Heart right ventricle (tissue), 16 donors: ENCODE measurements at regions not wholly inside any gene's neighbourhood (a gene's known extent, or its start where the extent isn't known, plus 50 kb on each side); places are given as distances from the start of the nearest gene placed in this dataset.
A peak's percentile ranks its signal among the peaks of the same experiment; 100 is the strongest.

ENCODE experiments used
- ATAC-seq, 8 donors: fragments of 200-7000 bp; cut with Tn5 transposase; one replicate each; pipeline ENCODE4 v1.9.1; 2020; ENCODE audit warnings: mild to moderate bottlenecking in 8 of 8, moderate library complexity in 8 of 8, moderate number of reproducible peaks in 1 of 8
- DNase-seq, 2 donors: peaks; one replicate each; pipeline ENCODE4 v3.0.0-alpha.2; 2020
- H3K27ac ChIP-seq, 10 donors: fragments of 200-600 bp; sonication (generic) in 2 of 10; one replicate each; pipeline versions ENCODE4 v1.5.0 to v1.8.0; 2020 to 2022; ENCODE audit warnings: mild to moderate bottlenecking in 3 of 10
- H3K27me3 ChIP-seq, 7 donors: fragments of 200-600 bp; one replicate each; pipeline ENCODE4 v1.8.0; 2021 to 2022; ENCODE audit warnings: mild to moderate bottlenecking in 2 of 7
- H3K36me3 ChIP-seq, 9 donors: fragments of 200-600 bp; sonication (generic) in 1 of 9; one replicate each; pipeline versions ENCODE4 v1.5.0 to v1.8.0; 2020 to 2022; ENCODE audit warnings: mild to moderate bottlenecking in 2 of 9
- H3K4me1 ChIP-seq, 9 donors: fragments of 200-600 bp; sonication (generic) in 1 of 9; one replicate each; pipeline versions ENCODE4 v1.5.0 to v1.8.0; 2020 to 2022; ENCODE audit warnings: mild to moderate bottlenecking in 4 of 9
- H3K4me3 ChIP-seq, 10 donors: fragments of 200-600 bp; sonication (generic) in 2 of 10; one replicate each; pipeline versions ENCODE4 v1.5.0 to v1.8.0; 2020 to 2022; ENCODE audit warnings: mild to moderate bottlenecking in 7 of 10, moderate library complexity in 2 of 10
- H3K9me3 ChIP-seq, 11 donors: fragments of 200-600 bp in 10 of 11; sonication (generic) in 2 of 11; one replicate each; pipeline versions ENCODE4 v1.5.0 to v1.8.0; 2013 to 2022; ENCODE audit warnings: mild to moderate bottlenecking in 2 of 11, control low read depth in 1 of 11, moderate library complexity in 1 of 11
- WGBS, 2 donors: extraction: QIAGEN DNeasy Blood & Tissue Kit; methylation state at CpG; one replicate each; pipeline ENCODE4 v1.1.7; 2013; ENCODE audit warnings: inconsistent platforms in 1 of 2; 5-methylcytosine and 5-hydroxymethylcytosine counted together
- intact Hi-C, 10 donors: fragments of 100-400 bp; cut with DNase I; formaldehyde crosslinking; loops; one replicate each; pipeline versions ENCODE4 v1.11.1 to v1.14.2; 2022
- TF ChIP-seq, protein P1 (sequence below), 9 donors: fragments of 200-600 bp; sonication (generic) in 2 of 9; IDR thresholded peaks; one replicate each; pipeline versions ENCODE4 v1.5.0 to v1.8.0; 2021 to 2022; ENCODE audit warnings: antibody characterized with exemption in 9 of 9, mild to moderate bottlenecking in 5 of 9, moderate library complexity in 1 of 9
- donor health status: Arrhythmogenic right ventricular cardiomyopathy.
- donor health status: ischemic (EF 13 %, LVEDD 7.1; RV severe dilation, severe dysfunction).
- donor health status: healthy with polysubstance abuse.
- donor health status: DM: no; HTN: yes; CAD: no.
- donor health status: DM: no; HTN: no; CAD: no.
- donor health status: ischemic (EF 25% LVEDD 6.9; RV normal size, moderate dysfunction).
- donor health status: ischemic (EF 25% LVEDD 5.7; RV mildly dilated, moderate dysfunction).
- donor health status: healthy.
- donor health status: DM: yes; HTN: yes; CAD: no.
- donor health status: Ischemic cardiomyopathy.
- donor health status: ischemic (EF 35%, LVEDD 5.7; RV mildly dilated, moderate dysfunction).
- donor health status: nonischemic (EF 11% LVEDD 7.7; RV severe dilation, severe dysfunction).
- donor health status: DM: yes; HTN: yes; CAD: no.
- donor health status: PGD.
- donor health status: ischemic (EF 29% LVEDD 5.4; RV normal size, mild dysfunction).
- donor health status: nonischemic (EF 23%, LVEDD 6.1; RV moderate dilation, normal function).

DNA sequence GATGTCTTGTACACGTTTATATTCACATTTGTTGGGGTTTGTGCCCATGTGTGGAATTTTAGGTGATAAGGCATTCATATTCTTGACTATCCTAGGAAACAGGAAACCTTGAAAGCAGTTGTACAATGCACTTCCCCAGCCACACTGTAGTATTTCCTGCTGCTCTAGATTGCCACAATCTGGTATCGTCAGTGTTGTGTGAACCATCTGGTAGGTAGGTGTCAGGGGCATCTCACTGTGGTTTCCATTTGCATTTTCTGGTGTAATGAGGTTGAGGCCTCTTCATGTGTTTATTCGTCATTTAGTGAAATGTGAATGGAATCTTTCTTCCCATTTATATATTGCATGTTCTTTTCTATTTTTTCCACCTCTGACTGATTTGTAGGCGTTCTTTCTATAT lies 76.6 kb downstream of the SCGB2B2 start:
- H3K4me1 ChIP-seq: peaks cover 0 to 15% (median 4%) of the 10 kb centered on the region in 9 donors
- H3K9me3 ChIP-seq: peaks cover 0 to 33% (median 16%) of the 10 kb centered on the region in 11 donors
- TF ChIP-seq, protein P1, sequence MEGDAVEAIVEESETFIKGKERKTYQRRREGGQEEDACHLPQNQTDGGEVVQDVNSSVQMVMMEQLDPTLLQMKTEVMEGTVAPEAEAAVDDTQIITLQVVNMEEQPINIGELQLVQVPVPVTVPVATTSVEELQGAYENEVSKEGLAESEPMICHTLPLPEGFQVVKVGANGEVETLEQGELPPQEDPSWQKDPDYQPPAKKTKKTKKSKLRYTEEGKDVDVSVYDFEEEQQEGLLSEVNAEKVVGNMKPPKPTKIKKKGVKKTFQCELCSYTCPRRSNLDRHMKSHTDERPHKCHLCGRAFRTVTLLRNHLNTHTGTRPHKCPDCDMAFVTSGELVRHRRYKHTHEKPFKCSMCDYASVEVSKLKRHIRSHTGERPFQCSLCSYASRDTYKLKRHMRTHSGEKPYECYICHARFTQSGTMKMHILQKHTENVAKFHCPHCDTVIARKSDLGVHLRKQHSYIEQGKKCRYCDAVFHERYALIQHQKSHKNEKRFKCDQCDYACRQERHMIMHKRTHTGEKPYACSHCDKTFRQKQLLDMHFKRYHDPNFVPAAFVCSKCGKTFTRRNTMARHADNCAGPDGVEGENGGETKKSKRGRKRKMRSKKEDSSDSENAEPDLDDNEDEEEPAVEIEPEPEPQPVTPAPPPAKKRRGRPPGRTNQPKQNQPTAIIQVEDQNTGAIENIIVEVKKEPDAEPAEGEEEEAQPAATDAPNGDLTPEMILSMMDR (IDR thresholded peaks at IDR 0.05): no peak
- DNase-seq: no peak
- WGBS, 2 donors: 69 to 78% methylated on average over 4 of the region's 4 CpGs
- no peak overlapping the region for H3K4me3 ChIP-seq
- no peak overlapping the region for H3K27ac ChIP-seq
- H3K36me3 ChIP-seq: no peaks in the 10 kb centered on the region
- intact Hi-C loops: no loop called here
- H3K27me3 ChIP-seq: no peaks in the 10 kb centered on the region
- no peak for ATAC-seq

DNA sequence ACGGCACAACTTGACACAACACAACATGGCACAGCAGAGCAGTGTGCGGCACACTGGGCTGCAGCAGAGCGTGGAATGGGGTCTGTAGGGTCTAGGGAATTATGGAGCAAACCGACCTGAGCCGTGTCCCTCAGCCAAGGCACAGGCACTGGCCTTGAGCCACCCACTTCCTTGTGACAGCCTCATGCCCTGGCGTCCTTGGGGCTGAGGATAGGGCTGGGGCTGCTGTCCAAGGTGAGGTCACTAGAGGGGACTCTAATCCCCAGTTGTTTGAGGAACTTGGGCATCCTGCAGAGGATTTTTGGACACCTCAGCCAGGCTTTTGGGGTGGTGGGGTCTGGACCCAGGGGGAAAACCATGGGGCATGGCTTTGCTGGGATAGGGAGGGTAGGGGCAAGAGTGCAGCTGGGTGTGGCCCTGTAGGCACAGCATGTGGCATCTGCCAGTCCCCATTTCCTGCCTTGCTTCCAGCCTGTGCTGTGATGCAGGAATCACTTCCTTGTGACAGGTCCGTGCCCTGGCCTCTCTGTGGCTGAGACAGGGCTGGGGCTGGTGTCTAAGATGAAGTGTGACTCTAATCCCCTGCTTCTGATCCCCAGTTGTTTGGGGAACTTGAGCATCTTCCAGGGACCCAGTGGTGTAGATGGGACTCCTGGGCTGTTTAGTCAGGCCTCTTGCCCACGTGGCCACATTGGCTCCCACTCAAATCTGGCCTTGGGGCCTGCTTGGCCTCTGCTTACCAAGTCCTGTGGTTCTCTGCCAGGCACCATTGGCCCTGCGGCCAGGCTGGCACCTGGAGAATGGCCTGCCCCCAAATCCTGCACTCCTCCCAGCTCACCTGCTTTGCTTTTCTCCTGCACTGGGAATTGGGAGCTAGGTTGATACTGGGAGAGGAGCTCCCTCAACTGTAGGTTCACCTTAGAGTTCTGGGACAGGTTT lies 78.5 kb downstream of the SCGB2B2 start:
- intact Hi-C loops: no loop called here

DNA sequence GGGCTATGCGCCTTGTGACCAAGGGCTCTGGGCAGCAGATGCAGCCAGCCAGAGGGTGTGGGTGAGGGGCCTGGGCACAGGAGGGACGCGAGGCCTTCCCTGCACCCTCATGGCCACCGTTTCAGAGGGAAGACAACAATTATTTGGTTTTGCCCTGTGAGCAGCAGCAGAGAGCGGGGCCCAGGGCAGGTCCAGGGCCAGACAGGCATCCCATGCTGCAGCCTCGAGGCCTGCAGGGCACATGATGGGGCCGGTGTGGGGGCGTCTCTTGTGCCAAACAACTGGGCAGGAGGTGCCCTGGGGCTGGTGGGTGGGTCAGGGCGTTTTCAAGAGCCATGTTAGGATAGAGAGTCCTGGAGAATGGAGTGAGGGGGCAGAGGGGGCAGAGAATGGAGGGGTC lies 79.4 kb downstream of the SCGB2B2 start:
- peaks cover 0 to 6% (median 0%) of the 10 kb centered on the region in 11 donors for H3K9me3 ChIP-seq
- DNase-seq (no peak), ATAC-seq (no peak)
- intact Hi-C loops: no loop called here
- no peak overlapping the region for H3K4me3 ChIP-seq
- no peak overlapping the region for H3K27ac ChIP-seq
- TF ChIP-seq, protein P1 (IDR thresholded peaks at IDR 0.05): no peak
- peaks cover 0 to 25% (median 13%) of the 10 kb centered on the region in 9 donors for H3K4me1 ChIP-seq
- no peaks in the 10 kb centered on the region for H3K27me3 ChIP-seq
- WGBS, 2 donors: 86 to 87% methylated on average over 9 of the region's 9 CpGs
- H3K36me3 ChIP-seq: no peaks in the 10 kb centered on the region

More for the DNA sequence above, 78.5 kb downstream of the SCGB2B2 start:
- H3K27me3 ChIP-seq: no peaks in the 10 kb centered on the region
- no peaks in the 10 kb centered on the region for H3K36me3 ChIP-seq
- ATAC-seq (peak in 7 of 8 donors; percentile 12 to 55 (median 37)), DNase-seq (peak in 1 of 2 donors; percentile 42)
- peaks cover 0 to 25% (median 13%) of the 10 kb centered on the region in 9 donors for H3K4me1 ChIP-seq
- TF ChIP-seq, protein P1 (IDR thresholded peaks at IDR 0.05): no peak
- H3K9me3 ChIP-seq: peaks cover 0 to 15% (median 7%) of the 10 kb centered on the region in 11 donors
- H3K4me3 ChIP-seq: no peak overlapping the region
- 77% methylated on average over 9 of the region's 9 CpGs for WGBS, 2 donors
- H3K27ac ChIP-seq: no peak overlapping the region

DNA sequence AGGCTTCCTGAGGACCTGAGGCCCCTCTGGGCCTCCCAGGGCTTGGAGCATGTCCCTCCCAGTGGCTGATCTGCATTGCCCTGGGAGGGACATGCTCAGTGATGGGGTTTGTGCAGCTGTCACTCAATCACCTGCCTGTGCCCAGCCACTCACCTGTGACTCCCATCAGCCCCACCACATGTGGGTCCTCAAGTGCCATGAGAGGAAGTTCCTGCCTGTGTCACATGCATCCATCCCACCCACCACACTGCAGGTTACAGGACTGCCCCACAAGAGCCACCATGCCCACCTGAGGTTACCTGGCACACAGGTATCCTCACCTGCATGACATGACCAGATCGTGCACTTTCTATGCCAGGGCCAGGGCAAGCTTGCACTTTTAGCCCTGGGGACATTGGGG lies 80.0 kb downstream of the SCGB2B2 start:
- intact Hi-C loops: no loop called here
- ATAC-seq: no peak
- TF ChIP-seq, protein P1 (IDR thresholded peaks at IDR 0.05): no peak
- WGBS, 2 donors: 96 to 100% methylated on average over 1 of the region's 1 CpG
- no peak overlapping the region for H3K4me3 ChIP-seq
- H3K4me1 ChIP-seq: peaks cover 0 to 25% (median 13%) of the 10 kb centered on the region in 9 donors
- no peak overlapping the region for H3K27ac ChIP-seq
- peaks cover 0 to 1% (median 0%) of the 10 kb centered on the region in 11 donors for H3K9me3 ChIP-seq
- DNase-seq: no peak
- no peaks in the 10 kb centered on the region for H3K27me3 ChIP-seq
- H3K36me3 ChIP-seq: no peaks in the 10 kb centered on the region
